Upper lobe of right lung (tissue), 1 donor: ENCODE measurements at regions not wholly inside any gene's neighbourhood (a gene's known extent, or its start where the extent isn't known, plus 50 kb on each side); places are given as distances from the start of the nearest gene placed in this dataset.
"Not testable (repeated sequence)": the region's sequence is repeated elsewhere in the genome, so short reads cannot be mapped to it uniquely, and the experiment has no call there.

Experiments
- ATAC-seq: fragments of 200-7000 bp; cut with Tn5 transposase; one replicate; pipeline ENCODE4 v1.9.1; 2020; ENCODE audit warnings: mild to moderate bottlenecking, moderate library complexity
- DNase-seq: peaks from one replicate; pipeline ENCODE4 v3.0.0-alpha.2; 2020
- H3K27ac ChIP-seq: fragments of 200-600 bp; one replicate; pipeline ENCODE4 v1.8.0; 2022
- H3K27me3 ChIP-seq: fragments of 200-600 bp; one replicate; pipeline ENCODE4 v1.8.0; 2022; ENCODE audit warnings: mild to moderate bottlenecking
- H3K36me3 ChIP-seq: fragments of 200-600 bp; one replicate; pipeline ENCODE4 v1.8.0; 2022
- H3K4me1 ChIP-seq: fragments of 200-600 bp; one replicate; pipeline ENCODE4 v1.8.0; 2022
- H3K4me3 ChIP-seq: fragments of 200-600 bp; one replicate; pipeline ENCODE4 v1.8.0; 2022; ENCODE audit warnings: mild to moderate bottlenecking
- H3K9me3 ChIP-seq: fragments of 200-600 bp; one replicate; pipeline ENCODE4 v1.8.0; 2022
- CTCF ChIP-seq: fragments of 200-600 bp; IDR thresholded peaks from one replicate; pipeline ENCODE4 v1.8.0; 2022; ENCODE audit warnings: antibody characterized with exemption
- intact Hi-C: fragments of 100-400 bp; cut with DNase I; formaldehyde crosslinking; loops from one replicate; pipeline ENCODE4 v1.11.0; 2022
- donor health status: DM: no; HTN: yes; CAD: no; lungs with severe emphysema.

GRCh38 chr6:25138233-25138933 is 140.8 kb upstream of the CARMIL1 start:
- intact Hi-C loops: no loop called here
- TF ChIP-seq CTCF: peak; percentile 27
- H3K4me1 ChIP-seq: peaks cover 16% of the 10 kb centered on the region
- peak overlapping the region; percentile 59 for H3K4me3 ChIP-seq
- H3K9me3 ChIP-seq: no peaks in the 10 kb centered on the region
- ATAC-seq (peak; percentile 95), DNase-seq (peak; percentile 65)
- H3K36me3 ChIP-seq: no peaks in the 10 kb centered on the region
- peak overlapping the region; percentile 94 for H3K27ac ChIP-seq
- H3K27me3 ChIP-seq: no peaks in the 10 kb centered on the region

- H3K4me1 ChIP-seq: peaks cover 16% of the 10 kb centered on the region
- peak overlapping the region; percentile 94 for H3K27ac ChIP-seq
- H3K9me3 ChIP-seq: no peaks in the 10 kb centered on the region
- no peaks in the 10 kb centered on the region for H3K27me3 ChIP-seq
- H3K36me3 ChIP-seq: no peaks in the 10 kb centered on the region
- TF ChIP-seq CTCF: no peak
- intact Hi-C loops: no loop called here
- H3K4me3 ChIP-seq: peak overlapping the region; percentile 59
- ATAC-seq (no peak), DNase-seq (no peak)
Observed at GRCh38 chr6:25138934-25139415, 140.2 kb upstream of the CARMIL1 start.

- H3K27me3 ChIP-seq, H3K9me3 ChIP-seq, ATAC-seq, intact Hi-C loops, H3K36me3 ChIP-seq, DNase-seq: not testable (repeated sequence)
- H3K4me1 ChIP-seq: peaks cover 16% of the 10 kb centered on the region
- H3K4me3 ChIP-seq: peak overlapping the region; percentile 59
- peak overlapping the region; percentile 94 for H3K27ac ChIP-seq
Observed at GRCh38 chr6:25139608-25140007, 139.6 kb upstream of the CARMIL1 start.

GRCh38 chr6:25142506-25142905 is 136.7 kb upstream of the CARMIL1 start:
- H3K27ac ChIP-seq: no peak overlapping the region
- no peaks in the 10 kb centered on the region for H3K36me3 ChIP-seq
- peaks cover 4% of the 10 kb centered on the region for H3K4me1 ChIP-seq
- no peak overlapping the region for H3K4me3 ChIP-seq
- ATAC-seq: no peak
- intact Hi-C loops: no loop called here
- no peak for DNase-seq
- TF ChIP-seq CTCF: no peak
- H3K9me3 ChIP-seq: no peaks in the 10 kb centered on the region
- no peaks in the 10 kb centered on the region for H3K27me3 ChIP-seq

GRCh38 chr6:25144919-25145318 is 134.3 kb upstream of the CARMIL1 start:
- no peak for ATAC-seq
- intact Hi-C loops: no loop called here
- TF ChIP-seq CTCF: no peak

GRCh38 chr6:25147223-25147622 is 132.0 kb upstream of the CARMIL1 start:
- Histone ChIP-seq H3K4me3 (no peak overlapping the region), H3K4me1 (no peaks in the 10 kb centered on the region), H3K27ac (no peak overlapping the region), H3K9me3 (peaks cover 4% of the 10 kb centered on the region), H3K27me3 (no peaks in the 10 kb centered on the region), H3K36me3 (no peaks in the 10 kb centered on the region)
- ATAC-seq (peak; percentile 43), DNase-seq (no peak)
- TF ChIP-seq CTCF: no peak
- intact Hi-C loops: no loop called here

More at GRCh38 chr6:25144919-25145318, 134.3 kb upstream of the CARMIL1 start:
- DNase-seq: no peak
- H3K9me3 ChIP-seq: peaks cover 4% of the 10 kb centered on the region
- H3K36me3 ChIP-seq: no peaks in the 10 kb centered on the region
- H3K27me3 ChIP-seq: no peaks in the 10 kb centered on the region
- H3K27ac ChIP-seq: no peak overlapping the region
- no peaks in the 10 kb centered on the region for H3K4me1 ChIP-seq
- H3K4me3 ChIP-seq: no peak overlapping the region
